GM21717 (cell line): ENCODE measurements at regions not wholly inside any gene's neighbourhood (a gene's known extent, or its start where the extent isn't known, plus 50 kb on each side); places are given as distances from the start of the nearest gene placed in this dataset.

ENCODE experiments used
- ATAC-seq: cut with Tn5 transposase; IDR thresholded peaks from one replicate; pipeline ENCODE4 v1.9.1; 2021; ENCODE audit warnings: mild to moderate bottlenecking, moderate library complexity; ENCODE audit not compliant: unreplicated experiment

GRCh38 chr2:12050396-12050795 is 304.0 kb downstream of the LPIN1 start:
- no peak for ATAC-seq

DNA sequence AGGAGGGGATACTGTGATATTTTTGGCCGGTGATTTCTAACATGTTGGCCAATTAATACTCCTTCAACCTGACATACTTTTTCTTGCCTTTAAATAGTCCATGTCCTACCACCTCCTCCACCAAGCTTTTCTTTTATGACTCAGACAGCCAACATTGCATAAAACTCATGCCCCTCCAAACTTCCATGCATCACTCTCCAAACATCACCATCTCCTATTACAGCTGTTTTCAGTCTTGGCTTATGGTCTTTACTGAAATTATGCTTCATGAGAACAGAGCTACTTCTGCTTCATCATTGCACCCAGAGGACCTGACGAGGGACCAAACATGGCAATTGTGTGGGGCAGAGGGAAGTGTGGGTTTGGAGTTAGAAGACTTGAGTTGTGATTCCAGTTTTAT is 305.4 kb downstream of the LPIN1 start:
- no peak for ATAC-seq

DNA sequence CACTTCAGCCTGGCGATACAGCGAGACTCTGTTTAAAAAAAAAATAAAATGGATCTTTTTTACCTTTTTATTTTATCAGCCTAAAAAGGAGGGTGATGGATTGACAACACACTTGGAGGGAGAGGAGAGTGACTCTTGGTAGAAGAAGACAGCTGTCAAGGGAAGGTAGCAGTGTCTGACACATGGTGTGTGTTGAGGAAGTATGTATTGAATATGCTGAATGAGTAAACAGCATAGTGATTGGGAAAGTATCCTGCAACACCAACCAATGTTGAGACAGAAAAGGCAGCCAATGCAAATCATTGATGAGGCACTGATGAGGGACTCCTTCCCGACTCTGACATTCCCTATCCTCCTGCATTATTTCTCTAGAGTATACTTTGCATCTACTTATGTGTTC is 306.4 kb downstream of the LPIN1 start:
- ATAC-seq: no peak

GRCh38 chr2:12054956-12055618 is 308.7 kb downstream of the LPIN1 start:
- ATAC-seq: no peak

GRCh38 chr2:12057436-12058166 is 311.2 kb downstream of the LPIN1 start:
- ATAC-seq: peak; percentile 90

- ATAC-seq: no peak
These were observed 313.4 kb downstream of the LPIN1 start for GRCh38 chr2:12059616-12060441.

DNA sequence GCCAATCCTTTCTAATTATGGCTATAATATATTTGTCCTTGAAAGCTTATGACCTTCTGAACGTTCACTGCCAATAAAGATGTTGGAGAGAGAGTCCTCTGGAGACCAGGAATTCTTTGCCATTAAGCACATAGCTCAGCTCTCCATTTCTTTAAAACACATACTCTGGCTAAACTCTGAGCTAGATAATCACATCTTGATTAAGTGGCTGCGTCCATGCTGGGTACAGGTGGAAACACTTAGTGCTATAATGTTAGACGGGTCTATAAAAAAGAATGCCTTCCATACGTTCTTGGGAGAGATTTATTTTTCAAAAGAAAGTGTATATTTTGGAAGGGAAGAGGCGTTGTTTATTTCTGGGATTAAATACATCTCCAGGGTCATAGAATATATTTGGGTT is 314.5 kb downstream of the LPIN1 start:
- ATAC-seq: no peak

DNA sequence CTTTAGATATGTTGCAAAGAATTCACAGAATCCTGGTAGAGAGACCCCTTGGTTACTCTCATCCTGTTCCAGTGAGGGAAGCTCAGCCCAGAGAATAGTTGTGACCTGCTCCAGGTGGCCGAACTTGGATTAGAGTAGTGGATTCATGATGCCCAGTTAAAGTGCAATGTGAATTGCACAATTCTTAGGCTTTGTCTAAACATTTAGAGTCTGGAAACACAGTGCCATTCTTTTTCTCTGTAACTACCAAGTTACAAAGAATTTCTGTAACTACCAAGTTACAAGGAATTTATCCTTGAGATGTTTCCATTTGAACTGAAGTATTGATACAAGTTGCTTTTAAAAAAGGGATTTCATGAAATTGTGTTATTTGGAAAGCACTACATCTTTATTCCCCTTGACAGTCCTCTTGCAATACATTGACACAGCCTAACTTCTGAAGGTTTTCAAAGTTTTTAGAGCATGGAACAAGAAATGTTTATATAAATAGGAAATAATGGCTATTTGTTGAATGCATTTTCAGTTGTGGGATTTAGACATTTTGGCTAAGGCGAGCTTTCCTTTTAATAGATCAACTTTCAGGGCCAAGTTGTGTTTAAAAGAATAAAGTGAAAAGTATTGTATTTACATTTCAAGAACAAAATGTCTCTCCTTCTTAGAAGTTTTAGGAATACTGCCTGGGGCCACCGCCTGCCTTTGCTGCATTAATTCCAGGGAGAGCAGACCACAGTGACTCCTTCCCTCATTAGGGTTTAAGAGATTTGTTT is 315.0 kb downstream of the LPIN1 start:
- ATAC-seq: no peak

DNA sequence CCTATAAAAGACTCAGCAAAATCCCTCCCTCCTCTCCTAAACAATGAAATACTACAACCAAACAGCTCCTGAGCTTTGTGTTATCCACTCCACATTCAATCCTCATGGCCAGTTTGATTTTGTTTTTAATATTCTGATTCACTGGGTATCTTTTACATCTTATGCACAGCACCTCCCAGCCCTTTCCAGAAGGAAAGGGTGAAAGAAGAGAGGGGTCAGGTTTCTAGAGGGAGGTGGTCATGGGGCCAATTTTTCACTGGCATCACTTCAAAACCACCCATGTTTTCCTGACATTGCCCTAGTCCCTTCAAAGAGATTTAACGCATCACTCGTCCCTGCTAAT is 315.6 kb downstream of the LPIN1 start:
- no peak for ATAC-seq

GRCh38 chr2:12063210-12063609 is 316.8 kb downstream of the LPIN1 start:
- ATAC-seq: no peak

- ATAC-seq: no peak
These were observed 317.7 kb downstream of the LPIN1 start for GRCh38 chr2:12064153-12064552.

DNA sequence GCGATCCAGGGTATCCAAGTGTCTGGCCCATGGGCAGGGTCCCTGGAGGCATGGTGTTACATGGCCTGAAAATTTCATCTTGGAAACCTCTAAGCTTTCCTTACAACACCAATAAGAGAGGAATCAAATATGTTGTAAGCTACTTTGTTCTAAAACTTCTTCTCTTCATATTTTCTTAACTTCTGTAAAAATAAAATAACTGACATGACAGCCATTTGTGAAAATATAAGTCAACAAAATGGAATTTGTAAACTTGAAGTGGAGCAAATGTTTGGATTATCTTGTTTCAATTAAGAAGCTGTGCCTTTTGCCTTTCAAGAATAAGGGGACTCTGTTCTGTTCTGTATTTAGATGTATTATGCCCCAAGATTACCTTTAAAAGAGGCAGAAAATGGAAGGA is 319.7 kb downstream of the LPIN1 start:
- ATAC-seq: no peak

GRCh38 chr2:12066986-12067385 is 320.6 kb downstream of the LPIN1 start:
- ATAC-seq: no peak

DNA sequence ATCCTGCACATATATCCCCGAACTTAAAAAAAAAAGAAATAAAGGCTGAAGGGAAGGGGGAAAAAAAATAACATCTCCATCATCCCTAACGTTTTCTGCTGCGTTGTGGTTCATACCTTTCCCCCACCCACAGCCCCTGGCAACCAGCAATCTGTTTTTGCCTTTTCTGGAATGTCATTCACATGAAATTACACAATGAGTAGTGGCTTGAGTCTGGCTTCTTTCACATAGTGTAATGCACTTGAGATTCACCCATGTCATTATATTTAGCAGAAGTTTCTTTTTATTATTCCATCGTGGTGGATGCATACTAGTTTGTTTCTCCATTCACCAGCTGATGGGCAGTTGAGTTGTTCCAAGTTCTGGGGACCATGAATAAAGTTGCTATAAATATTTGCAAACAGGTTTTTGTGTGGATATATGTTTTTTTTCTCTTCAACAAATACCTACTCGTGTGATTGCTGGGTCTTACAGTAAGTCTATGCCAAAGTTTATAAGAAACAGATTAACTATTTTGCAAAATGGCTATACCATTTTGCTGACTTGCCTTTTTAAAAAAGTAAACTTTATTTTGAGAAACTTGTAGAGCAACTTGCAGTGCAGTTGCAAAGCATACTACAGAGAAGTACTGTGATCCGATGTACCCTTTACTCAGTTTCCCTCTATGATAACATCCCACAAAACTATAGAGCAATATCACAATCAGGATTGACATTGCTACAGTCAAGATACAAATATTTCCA is 322.5 kb downstream of the LPIN1 start:
- no peak for ATAC-seq

GRCh38 chr2:12070153-12070552 is 323.7 kb downstream of the LPIN1 start:
- no peak for ATAC-seq

DNA sequence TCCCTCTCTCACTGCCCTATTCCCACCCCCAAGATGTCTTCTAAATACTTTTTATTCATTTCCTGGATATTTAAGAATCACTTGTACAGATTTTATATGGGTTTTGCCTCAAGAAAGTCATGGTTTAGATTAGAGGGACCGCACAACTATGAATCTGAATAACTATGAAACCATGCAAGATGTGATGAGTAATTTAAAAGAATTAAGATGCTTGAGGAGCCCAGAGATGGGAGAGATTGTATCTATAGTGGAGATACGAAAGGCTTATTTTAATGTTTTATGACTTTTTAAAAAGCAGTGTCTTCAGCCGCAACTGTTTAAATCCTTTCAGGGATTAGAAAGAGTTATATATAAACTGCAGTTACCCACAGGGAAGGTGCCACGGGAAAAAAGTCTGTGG is 324.1 kb downstream of the LPIN1 start:
- no peak for ATAC-seq

DNA sequence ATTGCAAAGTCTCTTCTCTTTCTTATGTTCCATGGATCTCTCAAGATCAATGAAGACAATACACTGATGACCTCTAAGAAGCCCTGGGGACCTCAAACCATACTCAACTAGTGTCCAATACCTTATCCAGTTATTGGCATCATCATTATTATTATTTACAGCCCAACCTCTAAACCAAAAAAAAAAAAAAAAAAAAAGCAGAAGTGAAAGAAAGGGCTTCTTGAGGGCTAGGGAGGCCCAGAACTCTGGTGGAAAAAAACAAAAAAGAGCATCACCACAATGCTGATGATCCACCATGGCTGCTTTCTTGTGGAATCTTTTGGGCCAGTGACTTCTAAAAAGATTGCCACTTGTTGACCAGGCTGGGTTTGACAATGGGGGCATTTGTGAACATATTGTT is 324.9 kb downstream of the LPIN1 start:
- ATAC-seq: peak; percentile 64

- ATAC-seq: no peak
These were observed 326.9 kb downstream of the LPIN1 start for GRCh38 chr2:12073217-12073852.

DNA sequence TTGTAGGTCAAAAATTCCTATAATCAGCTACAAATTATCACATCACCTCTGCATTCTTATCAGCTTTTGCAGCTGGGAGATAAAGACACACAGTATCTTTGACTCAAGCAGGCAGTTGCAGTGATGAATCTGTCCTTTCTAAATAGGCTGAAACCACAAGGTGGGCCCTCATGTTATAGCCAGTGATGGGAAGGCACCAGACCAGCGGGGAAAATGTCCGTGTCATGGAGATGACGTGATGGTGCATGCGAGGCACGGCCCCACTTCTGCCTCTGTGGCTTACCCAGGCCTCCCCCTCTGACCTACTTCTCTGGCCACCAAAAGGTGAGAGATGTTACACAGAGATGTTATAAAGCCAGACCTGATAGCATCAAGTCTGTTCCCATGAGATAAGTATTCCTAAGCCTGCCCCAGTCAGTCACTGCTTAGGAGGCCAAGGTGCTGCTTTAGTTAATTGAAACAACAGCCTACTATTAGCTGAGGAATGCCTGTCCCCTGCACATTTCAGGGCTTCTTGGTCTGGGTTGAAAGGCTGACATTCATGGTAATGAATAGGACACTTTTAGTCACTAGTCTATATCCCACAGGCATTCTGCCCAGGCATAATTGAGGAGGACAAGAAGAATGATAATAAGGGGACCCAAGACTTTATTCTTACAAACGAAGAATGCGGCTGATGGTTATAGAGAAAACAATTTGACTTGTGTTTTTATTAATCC is 327.9 kb downstream of the LPIN1 start:
- ATAC-seq: no peak
